ENCODE measurements at regions not wholly inside any gene's neighbourhood (a gene's known extent, or its start where the extent isn't known, plus 50 kb on each side); places are given as distances from the start of the nearest gene placed in this dataset.

DNA sequence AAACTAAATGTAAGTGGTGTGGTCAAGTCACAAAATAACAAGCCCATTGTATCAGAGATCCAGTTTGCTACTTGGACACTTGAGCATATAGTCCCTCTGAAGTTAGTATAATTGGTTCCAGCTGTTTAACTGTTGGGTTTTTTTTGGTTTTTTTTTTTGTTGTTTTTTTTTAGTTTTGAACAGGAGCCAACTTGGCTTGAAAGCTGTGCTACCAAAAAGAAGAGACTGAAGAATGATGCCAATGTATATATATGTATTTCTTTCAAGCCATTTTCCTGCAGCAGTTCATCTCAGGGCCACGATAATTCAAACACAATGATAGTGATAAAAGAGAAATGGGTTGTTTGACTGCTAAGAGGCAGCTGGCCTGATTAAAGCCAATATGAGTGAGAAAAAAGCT lies 138.3 kb downstream of the PCDH18 start:
- no peak overlapping the region for H3K27ac ChIP-seq (ENCODE audit: low read depth, low read length)
- no peaks in the 10 kb centered on the region for H3K27me3 ChIP-seq (ENCODE audit: insufficient read depth, low read length)
- H3K36me3 ChIP-seq (ENCODE audit: insufficient read depth, low read length) = no peaks in the 10 kb centered on the region
- no peak overlapping the region for H3K4me3 ChIP-seq (ENCODE audit: low read depth, low read length)
- H3K4me1 ChIP-seq (ENCODE audit: control insufficient read depth, insufficient read depth, low read length, unreplicated experiment) = peaks cover 26% of the 10 kb centered on the region
- no peak overlapping the region for H2AFZ ChIP-seq (ENCODE audit: low read length, unreplicated experiment)
- H3K79me2 ChIP-seq (ENCODE audit: control insufficient read depth, insufficient read depth, low read length, unreplicated experiment) = no peaks in the 10 kb centered on the region

DNA sequence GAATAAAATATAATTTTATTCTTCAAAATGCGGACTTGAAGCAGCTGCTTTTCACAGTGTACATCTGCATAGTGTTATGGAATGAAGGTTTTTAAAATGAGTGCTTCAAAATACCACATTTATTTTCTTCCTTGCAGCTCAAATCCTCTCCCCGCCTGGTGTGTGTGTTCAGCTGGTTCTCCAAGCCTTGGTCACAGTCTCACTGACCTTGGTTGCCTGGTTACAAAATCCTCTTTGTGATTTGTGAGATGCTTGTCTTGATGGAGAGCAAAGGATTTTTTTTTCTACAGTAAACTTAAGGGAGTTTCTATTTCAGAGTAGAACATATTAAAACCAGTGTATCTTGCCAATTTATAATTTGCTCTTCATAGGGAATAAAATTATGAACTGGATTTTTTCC lies 139.2 kb downstream of the PCDH18 start:
- Histone ChIP-seq H3K36me3 (ENCODE audit: insufficient read depth, low read length) (no peaks in the 10 kb centered on the region), H3K4me1 (ENCODE audit: control insufficient read depth, insufficient read depth, low read length, unreplicated experiment) (peaks cover 31% of the 10 kb centered on the region), H3K27ac (ENCODE audit: low read depth, low read length) (no peak overlapping the region), H2AFZ (ENCODE audit: low read length, unreplicated experiment) (no peak overlapping the region), H3K27me3 (ENCODE audit: insufficient read depth, low read length) (no peaks in the 10 kb centered on the region), H3K4me3 (ENCODE audit: low read depth, low read length) (no peak overlapping the region), H3K79me2 (ENCODE audit: control insufficient read depth, insufficient read depth, low read length, unreplicated experiment) (no peaks in the 10 kb centered on the region)

DNA sequence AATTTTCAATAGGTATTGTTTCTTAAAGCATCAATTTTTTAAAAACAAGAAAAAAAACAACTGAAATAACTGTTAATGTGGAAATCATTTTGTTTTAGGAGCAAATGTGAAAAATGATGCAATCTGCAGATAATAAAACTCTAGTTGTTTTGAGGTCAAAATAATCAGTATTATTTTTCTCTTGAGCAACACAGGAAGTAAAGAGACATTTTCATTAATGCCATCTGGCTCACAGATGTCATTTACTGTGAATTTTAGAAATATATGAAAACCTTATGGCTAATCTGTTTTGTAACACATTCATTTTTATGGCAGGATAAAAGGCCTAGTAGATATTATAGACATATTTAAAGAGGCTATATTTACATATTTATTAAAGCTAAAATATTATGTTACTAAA lies 141.6 kb downstream of the PCDH18 start:
- peak overlapping the region; percentile 15 for H2AFZ ChIP-seq (ENCODE audit: low read length, unreplicated experiment)
- no peaks in the 10 kb centered on the region for H3K36me3 ChIP-seq (ENCODE audit: insufficient read depth, low read length)

DNA sequence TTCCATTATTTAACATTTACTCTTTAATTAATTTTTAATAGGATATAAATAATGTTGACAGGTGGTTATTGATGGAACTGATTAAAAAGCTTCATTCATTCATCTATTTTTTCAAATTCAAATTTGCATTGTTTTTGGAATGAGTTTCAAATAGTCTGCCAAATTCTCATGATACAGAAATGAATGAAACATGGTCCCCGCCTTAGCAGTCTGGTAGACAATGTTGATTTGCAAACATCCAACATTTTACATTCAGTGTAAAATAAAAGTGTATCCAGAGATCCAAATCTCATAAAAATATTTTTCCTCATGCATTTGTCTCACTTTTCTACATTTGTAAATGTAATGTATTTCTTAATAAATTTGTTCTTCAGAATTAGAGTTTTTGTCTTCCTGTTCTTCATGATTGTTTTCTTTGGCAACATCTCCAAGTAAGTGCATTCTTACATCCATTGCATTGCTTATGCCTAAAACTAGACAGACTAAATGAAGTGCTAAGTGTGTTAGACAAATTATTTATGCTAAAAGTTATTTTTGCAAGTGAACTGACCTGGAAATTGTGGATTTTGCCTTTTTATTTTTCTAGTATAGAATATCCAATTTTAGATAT lies 142.3 kb downstream of the PCDH18 start:
- Histone ChIP-seq H2AFZ (ENCODE audit: low read length, unreplicated experiment) (no peak overlapping the region), H3K4me1 (ENCODE audit: control insufficient read depth, insufficient read depth, low read length, unreplicated experiment) (peaks cover 41% of the 10 kb centered on the region), H3K4me3 (ENCODE audit: low read depth, low read length) (no peak overlapping the region), H3K27me3 (ENCODE audit: insufficient read depth, low read length) (no peaks in the 10 kb centered on the region), H3K79me2 (ENCODE audit: control insufficient read depth, insufficient read depth, low read length, unreplicated experiment) (no peaks in the 10 kb centered on the region), H3K27ac (ENCODE audit: low read depth, low read length) (peak overlapping the region; percentile 47; the same call in 1 of the 2 replicates), H3K36me3 (ENCODE audit: insufficient read depth, low read length) (no peaks in the 10 kb centered on the region)

More for the DNA sequence above, 141.6 kb downstream of the PCDH18 start:
- Histone ChIP-seq H3K4me1 (ENCODE audit: control insufficient read depth, insufficient read depth, low read length, unreplicated experiment) (peaks cover 41% of the 10 kb centered on the region), H3K79me2 (ENCODE audit: control insufficient read depth, insufficient read depth, low read length, unreplicated experiment) (no peaks in the 10 kb centered on the region), H3K27ac (ENCODE audit: low read depth, low read length) (peak overlapping the region; percentile 47; the same call in 1 of the 2 replicates), H3K27me3 (ENCODE audit: insufficient read depth, low read length) (no peaks in the 10 kb centered on the region), H3K4me3 (ENCODE audit: low read depth, low read length) (no peak overlapping the region)

DNA sequence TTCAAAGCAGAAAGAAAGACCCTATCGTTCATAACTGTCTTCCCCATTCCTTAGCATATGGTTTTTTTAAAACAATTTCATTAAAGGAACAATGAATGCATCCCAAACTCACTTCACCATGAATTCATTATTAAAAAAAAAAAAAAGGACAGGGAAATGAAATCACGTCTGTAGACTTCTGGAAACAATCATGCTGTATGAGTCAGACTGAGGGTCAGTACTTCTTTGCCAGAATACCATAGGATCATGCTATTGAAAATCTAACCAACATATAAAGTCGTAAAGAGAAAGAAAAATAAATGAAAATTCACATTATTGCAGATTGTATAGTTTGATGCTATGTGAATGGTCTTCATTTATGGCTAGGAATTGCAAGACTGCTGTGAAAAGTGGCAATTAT lies 144.4 kb downstream of the PCDH18 start:
- no peak overlapping the region; the same call in 1 of the 2 replicates for H3K27ac ChIP-seq (ENCODE audit: low read depth, low read length)
- H3K4me3 ChIP-seq (ENCODE audit: low read depth, low read length) = peak overlapping the region; percentile 55; the same call in 1 of the 2 replicates
- H3K79me2 ChIP-seq (ENCODE audit: control insufficient read depth, insufficient read depth, low read length, unreplicated experiment) = no peaks in the 10 kb centered on the region
- H2AFZ ChIP-seq (ENCODE audit: low read length, unreplicated experiment) = peak overlapping the region; percentile 63
- peaks cover 33% of the 10 kb centered on the region for H3K4me1 ChIP-seq (ENCODE audit: control insufficient read depth, insufficient read depth, low read length, unreplicated experiment)
- H3K36me3 ChIP-seq (ENCODE audit: insufficient read depth, low read length) = no peaks in the 10 kb centered on the region
- no peaks in the 10 kb centered on the region for H3K27me3 ChIP-seq (ENCODE audit: insufficient read depth, low read length)

DNA sequence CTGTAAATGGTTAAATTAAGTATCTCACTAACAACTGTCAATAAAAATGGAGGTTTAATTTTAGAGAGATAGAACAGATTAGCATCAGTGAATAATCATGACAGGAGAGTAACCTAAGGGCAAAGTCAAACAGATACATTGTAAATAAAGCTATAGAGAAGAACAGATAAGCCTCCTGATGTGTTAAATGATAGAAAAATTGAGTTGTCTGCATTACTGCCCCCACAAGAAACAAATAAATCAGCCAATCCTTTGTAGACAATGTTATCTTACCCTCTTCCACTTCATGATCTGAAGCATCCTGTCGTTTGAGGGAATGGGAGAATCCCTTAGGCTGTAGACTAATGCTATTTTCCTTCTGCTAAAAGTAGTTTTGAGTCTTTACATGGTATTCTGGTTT lies 147.8 kb downstream of the PCDH18 start:
- no peaks in the 10 kb centered on the region for H3K27me3 ChIP-seq (ENCODE audit: insufficient read depth, low read length)
- H3K4me1 ChIP-seq (ENCODE audit: control insufficient read depth, insufficient read depth, low read length, unreplicated experiment) = peaks cover 14% of the 10 kb centered on the region
- no peaks in the 10 kb centered on the region for H3K79me2 ChIP-seq (ENCODE audit: control insufficient read depth, insufficient read depth, low read length, unreplicated experiment)
- no peak overlapping the region for H3K27ac ChIP-seq (ENCODE audit: low read depth, low read length)
- no peak overlapping the region for H2AFZ ChIP-seq (ENCODE audit: low read length, unreplicated experiment)
- H3K36me3 ChIP-seq (ENCODE audit: insufficient read depth, low read length) = no peaks in the 10 kb centered on the region
- no peak overlapping the region for H3K4me3 ChIP-seq (ENCODE audit: low read depth, low read length)

DNA sequence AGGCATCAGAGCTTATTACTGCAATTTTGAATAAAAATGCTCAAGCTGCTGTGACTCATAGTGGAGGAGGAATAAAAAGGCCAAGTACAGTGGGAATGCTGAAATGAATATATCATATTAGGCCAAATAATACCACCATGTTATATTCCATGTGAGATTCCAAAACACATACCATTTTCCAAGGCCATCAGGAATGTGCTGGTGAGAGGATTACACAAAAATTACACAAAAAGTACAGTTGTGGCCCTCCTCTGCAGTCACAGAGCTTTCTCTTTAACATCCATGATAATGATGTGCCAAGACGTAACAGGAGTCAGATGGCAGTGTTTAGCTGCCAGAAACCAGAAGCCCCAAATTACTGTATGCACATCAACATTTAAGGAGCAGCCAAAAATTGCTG lies 153.5 kb downstream of the PCDH18 start:
- H3K27me3 ChIP-seq (ENCODE audit: insufficient read depth, low read length) = no peaks in the 10 kb centered on the region
- no peak overlapping the region for H3K4me3 ChIP-seq (ENCODE audit: low read depth, low read length)
- no peaks in the 10 kb centered on the region for H3K36me3 ChIP-seq (ENCODE audit: insufficient read depth, low read length)
- no peak overlapping the region for H3K27ac ChIP-seq (ENCODE audit: low read depth, low read length)
- H2AFZ ChIP-seq (ENCODE audit: low read length, unreplicated experiment) = no peak overlapping the region
- H3K79me2 ChIP-seq (ENCODE audit: control insufficient read depth, insufficient read depth, low read length, unreplicated experiment) = no peaks in the 10 kb centered on the region
- peaks cover 13% of the 10 kb centered on the region for H3K4me1 ChIP-seq (ENCODE audit: control insufficient read depth, insufficient read depth, low read length, unreplicated experiment)

DNA sequence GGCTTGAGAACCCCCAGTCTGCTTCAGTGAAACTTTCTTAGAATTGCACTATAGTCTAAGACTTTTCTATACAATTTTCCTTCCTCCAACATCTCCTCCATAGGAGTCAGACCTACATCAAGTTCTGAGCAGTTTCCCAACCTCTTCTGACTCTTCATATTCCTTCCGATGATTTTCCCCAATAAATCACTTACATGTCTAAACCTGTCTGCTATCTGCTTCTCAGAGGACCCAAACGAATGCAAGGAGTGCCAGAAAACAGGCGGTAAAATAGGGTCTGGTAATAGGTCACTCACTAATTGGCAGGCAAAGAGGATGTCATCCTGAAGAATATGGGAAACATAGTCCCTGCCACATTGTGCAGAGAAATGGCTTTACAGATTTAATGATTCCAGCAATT lies 153.9 kb downstream of the PCDH18 start:
- no peak overlapping the region for H3K4me3 ChIP-seq (ENCODE audit: low read depth, low read length)
- H3K27ac ChIP-seq (ENCODE audit: low read depth, low read length) = no peak overlapping the region
- no peaks in the 10 kb centered on the region for H3K27me3 ChIP-seq (ENCODE audit: insufficient read depth, low read length)
- H3K4me1 ChIP-seq (ENCODE audit: control insufficient read depth, insufficient read depth, low read length, unreplicated experiment) = peaks cover 17% of the 10 kb centered on the region
- H3K79me2 ChIP-seq (ENCODE audit: control insufficient read depth, insufficient read depth, low read length, unreplicated experiment) = no peaks in the 10 kb centered on the region
- no peaks in the 10 kb centered on the region for H3K36me3 ChIP-seq (ENCODE audit: insufficient read depth, low read length)
- no peak overlapping the region for H2AFZ ChIP-seq (ENCODE audit: low read length, unreplicated experiment)

DNA sequence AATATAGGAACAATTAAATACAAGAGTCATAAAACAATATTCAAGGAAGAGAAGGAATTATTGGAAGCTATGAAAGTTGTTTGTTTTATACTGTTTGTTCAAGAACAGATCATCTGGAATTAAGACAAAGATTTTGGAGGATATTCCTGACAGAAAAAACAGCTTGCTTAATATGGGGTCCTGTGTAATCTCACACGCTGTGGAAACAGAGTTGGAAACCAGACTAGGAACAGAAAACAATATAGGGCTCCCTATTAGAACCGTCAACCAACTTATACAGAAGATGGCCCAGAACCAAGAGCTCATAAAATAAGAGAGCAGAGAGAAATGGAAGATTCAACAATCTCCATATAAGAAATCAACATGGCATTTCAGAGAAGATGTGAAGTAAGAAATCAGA lies 156.0 kb downstream of the PCDH18 start:
- H3K4me1 ChIP-seq (ENCODE audit: control insufficient read depth, insufficient read depth, low read length, unreplicated experiment) = peaks cover 20% of the 10 kb centered on the region
- H3K79me2 ChIP-seq (ENCODE audit: control insufficient read depth, insufficient read depth, low read length, unreplicated experiment) = no peaks in the 10 kb centered on the region
- no peak overlapping the region for H2AFZ ChIP-seq (ENCODE audit: low read length, unreplicated experiment)
- no peaks in the 10 kb centered on the region for H3K36me3 ChIP-seq (ENCODE audit: insufficient read depth, low read length)
- H3K27me3 ChIP-seq (ENCODE audit: insufficient read depth, low read length) = no peaks in the 10 kb centered on the region
- H3K4me3 ChIP-seq (ENCODE audit: low read depth, low read length) = no peak overlapping the region
- no peak overlapping the region for H3K27ac ChIP-seq (ENCODE audit: low read depth, low read length)

DNA sequence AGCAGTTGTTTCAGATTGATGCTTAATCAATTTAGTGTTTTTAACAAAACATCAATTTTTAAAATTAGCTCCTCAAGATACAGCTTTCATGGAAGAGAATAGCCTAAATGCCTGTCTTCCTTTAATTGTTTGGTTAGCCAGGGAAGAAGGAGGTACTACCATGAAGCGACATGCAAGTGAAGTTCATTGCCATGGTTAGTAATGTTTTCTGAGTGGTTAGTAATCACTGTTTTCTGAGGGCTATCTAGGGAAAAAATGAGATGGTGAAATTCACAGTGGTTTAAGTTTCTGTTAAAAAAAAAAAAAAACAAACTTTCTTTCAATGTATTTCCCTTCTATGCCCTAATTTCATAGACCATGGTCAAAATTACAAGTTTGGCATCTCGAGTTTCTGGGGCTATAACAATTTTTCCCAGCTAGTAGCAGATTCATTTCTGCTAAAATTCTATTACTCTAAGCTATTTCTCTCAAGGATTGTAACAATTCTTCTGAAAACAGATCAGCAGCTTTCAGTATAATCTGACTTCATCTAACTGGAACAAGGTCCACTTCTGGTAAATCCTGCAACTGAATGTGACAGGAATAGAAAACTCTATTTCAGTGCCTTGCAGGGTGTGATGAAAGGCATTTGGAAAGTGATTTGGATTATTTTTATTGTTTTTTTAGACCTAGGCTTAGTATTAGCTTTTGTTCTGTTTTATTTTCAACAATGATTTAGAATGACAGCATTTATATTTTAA lies 157.0 kb downstream of the PCDH18 start:
- Histone ChIP-seq H3K36me3 (ENCODE audit: insufficient read depth, low read length) (no peaks in the 10 kb centered on the region), H3K79me2 (ENCODE audit: control insufficient read depth, insufficient read depth, low read length, unreplicated experiment) (no peaks in the 10 kb centered on the region), H2AFZ (ENCODE audit: low read length, unreplicated experiment) (no peak overlapping the region), H3K27ac (ENCODE audit: low read depth, low read length) (peak overlapping the region; percentile 25; the same call in 1 of the 2 replicates), H3K4me1 (ENCODE audit: control insufficient read depth, insufficient read depth, low read length, unreplicated experiment) (peaks cover 25% of the 10 kb centered on the region), H3K4me3 (ENCODE audit: low read depth, low read length) (no peak overlapping the region), H3K27me3 (ENCODE audit: insufficient read depth, low read length) (no peaks in the 10 kb centered on the region)

DNA sequence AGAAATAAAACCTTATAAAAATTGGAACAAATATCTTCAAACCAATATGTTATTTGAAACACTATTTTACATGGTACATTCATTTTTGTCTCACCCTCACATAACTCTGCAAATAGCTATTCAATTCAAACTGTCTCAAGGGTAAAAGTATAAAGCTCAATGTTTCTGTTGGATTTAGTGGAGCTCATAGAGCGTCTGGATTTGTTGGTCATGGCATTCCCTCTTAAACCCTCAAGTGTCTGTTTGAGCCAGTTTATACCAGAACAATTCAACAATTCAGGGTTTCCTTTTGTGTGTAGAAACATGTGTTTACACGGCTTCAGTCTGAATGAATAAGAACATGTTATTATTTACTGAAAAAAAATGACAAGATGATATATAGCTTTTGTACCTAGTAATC lies 161.6 kb downstream of the PCDH18 start:
- Histone ChIP-seq H3K4me1 (ENCODE audit: control insufficient read depth, insufficient read depth, low read length, unreplicated experiment) (peaks cover 45% of the 10 kb centered on the region), H3K27me3 (ENCODE audit: insufficient read depth, low read length) (no peaks in the 10 kb centered on the region), H3K36me3 (ENCODE audit: insufficient read depth, low read length) (no peaks in the 10 kb centered on the region), H2AFZ (ENCODE audit: low read length, unreplicated experiment) (peak overlapping the region; percentile 57), H3K79me2 (ENCODE audit: control insufficient read depth, insufficient read depth, low read length, unreplicated experiment) (no peaks in the 10 kb centered on the region), H3K4me3 (ENCODE audit: low read depth, low read length) (no peak overlapping the region), H3K27ac (ENCODE audit: low read depth, low read length) (peak overlapping the region; percentile 5; the same call in 1 of the 2 replicates)

All from ACC112 (cell line).